Gastroesophageal sphincter (tissue), 4 donors: ENCODE measurements at regions not wholly inside any gene's neighbourhood (a gene's known extent, or its start where the extent isn't known, plus 50 kb on each side); places are given as distances from the start of the nearest gene placed in this dataset.

Experiments used
- ATAC-seq: fragments of 150-250 bp; one replicate; pipeline ENCODE4 v1.9.1; 2016; ENCODE audit warnings: mild to moderate bottlenecking, moderate library complexity
- H3K27ac ChIP-seq, 4 donors: fragments of 200-600 bp; sonication (generic) in 3 of 4; 1 replicate in 3 of 4; 2 replicates in 1 of 4; pipeline ENCODE4 v1.5.1; 2016 to 2019
- H3K27me3 ChIP-seq: fragments of 200-600 bp; sonication (generic); one replicate; pipeline ENCODE4 v1.5.1; 2019
- H3K36me3 ChIP-seq, 2 donors: fragments of 200-600 bp; sonication (generic); one replicate each; pipeline ENCODE4 v1.5.1; 2019; ENCODE audit warnings: control low read depth in 1 of 2
- H3K4me1 ChIP-seq, 3 donors: fragments of 200-600 bp; sonication (generic); 1 replicate in 2 of 3; 2 replicates in 1 of 3; pipeline ENCODE4 v1.5.1; 2016 to 2019; ENCODE audit warnings: control low read depth in 2 of 3
- H3K4me3 ChIP-seq, 2 donors: fragments of 200-600 bp; sonication (generic); one replicate each; pipeline ENCODE4 v1.5.1; 2019; ENCODE audit warnings: mild to moderate bottlenecking in 1 of 2, moderate library complexity in 1 of 2
- H3K9me3 ChIP-seq, 3 donors: fragments of 200-600 bp; sonication (generic); one replicate each; pipeline ENCODE4 v1.5.1; 2017 to 2019; ENCODE audit warnings: control low read depth in 2 of 3
- EP300 ChIP-seq: sonication (generic); formaldehyde crosslinking; IDR thresholded peaks from one replicate; pipeline ENCODE4 v1.6.1; 2017; ENCODE audit warnings: antibody characterized with exemption, mild to moderate bottlenecking
- POLR2A ChIP-seq, 2 donors: fragments of 450-650 bp; IDR thresholded peaks; one replicate each; pipeline ENCODE4 v1.6.1; 2017; ENCODE audit warnings: antibody characterized with exemption in 2 of 2, mild to moderate bottlenecking in 2 of 2, moderate library complexity in 1 of 2
- POLR2AphosphoS5 ChIP-seq: sonication (generic); formaldehyde crosslinking; IDR thresholded peaks from one replicate; pipeline ENCODE4 v1.6.1; 2017; ENCODE audit warnings: antibody characterized with exemption
- WGBS, 2 donors: methylation state at CpG; one replicate each; pipeline ENCODE4 v1.1.5; 2018; ENCODE audit warnings: low coverage in 1 of 2; 5-methylcytosine and 5-hydroxymethylcytosine counted together
- TF ChIP-seq, protein P1 (sequence below), 4 experiments: fragments of 200-600 bp in 2 of 4; fragments of 450-650 bp in 2 of 4; sonication (generic) in 1 of 4; IDR thresholded peaks; one replicate each; pipeline ENCODE4 v1.5.1; 2017 to 2019; ENCODE audit warnings: antibody characterized with exemption in 4 of 4, mild to moderate bottlenecking in 2 of 4, moderate library complexity in 2 of 4

DNA sequence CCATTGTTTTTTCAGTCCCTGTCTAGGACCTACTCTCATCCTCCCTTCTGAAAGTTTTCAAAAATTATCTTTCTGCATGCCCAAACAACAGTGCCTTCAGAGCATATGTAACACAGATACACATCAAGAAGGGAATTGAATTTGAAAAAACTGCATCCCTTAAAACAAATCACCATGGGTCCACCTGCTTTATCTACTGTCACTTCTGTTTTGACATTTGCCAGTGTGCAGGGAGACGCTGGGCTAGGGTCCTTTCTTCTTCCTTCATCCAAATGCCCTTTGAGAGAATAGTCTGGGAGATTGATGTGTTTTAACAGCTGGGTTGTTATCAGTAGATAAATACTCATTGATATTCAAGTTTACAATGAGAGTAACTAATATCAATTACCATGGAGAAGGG lies 1630.1 kb downstream of the MAT2B start:
- H3K27ac ChIP-seq: no peak overlapping the region
- no peak overlapping the region for H3K4me3 ChIP-seq
- no peaks in the 10 kb centered on the region for H3K9me3 ChIP-seq
- TF ChIP-seq EP300 (no peak), POLR2AphosphoS5 (no peak), POLR2A (IDR thresholded peaks at IDR 0.05) (no peak)
- TF ChIP-seq, protein P1, sequence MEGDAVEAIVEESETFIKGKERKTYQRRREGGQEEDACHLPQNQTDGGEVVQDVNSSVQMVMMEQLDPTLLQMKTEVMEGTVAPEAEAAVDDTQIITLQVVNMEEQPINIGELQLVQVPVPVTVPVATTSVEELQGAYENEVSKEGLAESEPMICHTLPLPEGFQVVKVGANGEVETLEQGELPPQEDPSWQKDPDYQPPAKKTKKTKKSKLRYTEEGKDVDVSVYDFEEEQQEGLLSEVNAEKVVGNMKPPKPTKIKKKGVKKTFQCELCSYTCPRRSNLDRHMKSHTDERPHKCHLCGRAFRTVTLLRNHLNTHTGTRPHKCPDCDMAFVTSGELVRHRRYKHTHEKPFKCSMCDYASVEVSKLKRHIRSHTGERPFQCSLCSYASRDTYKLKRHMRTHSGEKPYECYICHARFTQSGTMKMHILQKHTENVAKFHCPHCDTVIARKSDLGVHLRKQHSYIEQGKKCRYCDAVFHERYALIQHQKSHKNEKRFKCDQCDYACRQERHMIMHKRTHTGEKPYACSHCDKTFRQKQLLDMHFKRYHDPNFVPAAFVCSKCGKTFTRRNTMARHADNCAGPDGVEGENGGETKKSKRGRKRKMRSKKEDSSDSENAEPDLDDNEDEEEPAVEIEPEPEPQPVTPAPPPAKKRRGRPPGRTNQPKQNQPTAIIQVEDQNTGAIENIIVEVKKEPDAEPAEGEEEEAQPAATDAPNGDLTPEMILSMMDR (IDR thresholded peaks at IDR 0.05): no peak
- peaks cover 0 to 13% (median 0%) of the 10 kb centered on the region in 3 donors for H3K4me1 ChIP-seq
- 71% methylated on average over 1 of the region's 1 CpG; no CpG with 5 or more reads in 1 of the 2 donors for WGBS, 2 donors
- H3K36me3 ChIP-seq: no peaks in the 10 kb centered on the region
- ATAC-seq: no peak
- H3K27me3 ChIP-seq: no peaks in the 10 kb centered on the region

DNA sequence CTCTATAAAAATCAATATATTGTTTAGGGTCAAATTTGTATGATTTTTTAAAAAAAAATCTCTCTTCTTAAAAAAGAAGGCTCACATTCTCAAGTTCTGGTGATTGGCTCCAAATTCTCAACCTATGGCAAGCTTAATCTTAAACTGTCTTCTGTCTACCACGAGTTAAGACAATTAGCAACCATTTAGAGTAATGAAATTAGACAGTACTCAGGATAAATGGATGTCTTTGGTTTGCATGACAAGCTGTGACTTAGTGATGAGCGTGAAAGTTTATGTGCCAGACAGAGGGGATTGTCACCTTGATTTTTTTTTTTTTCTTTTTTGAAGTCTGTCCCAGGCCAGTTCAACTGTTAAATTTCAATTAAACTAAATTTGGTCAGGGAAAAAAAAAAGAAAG lies 1632.3 kb downstream of the MAT2B start:
- Histone ChIP-seq H3K36me3 (no peaks in the 10 kb centered on the region), H3K9me3 (no peaks in the 10 kb centered on the region), H3K27ac (no peak overlapping the region), H3K27me3 (no peaks in the 10 kb centered on the region), H3K4me1 (peaks cover 0 to 19% (median 0%) of the 10 kb centered on the region in 3 donors), H3K4me3 (no peak overlapping the region)
- TF ChIP-seq POLR2A (IDR thresholded peaks at IDR 0.05) (no peak), EP300 (no peak), POLR2AphosphoS5 (no peak)
- TF ChIP-seq, protein P1 (IDR thresholded peaks at IDR 0.05): no peak
- 17 to 32% methylated on average over 2 of the region's 2 CpGs for WGBS, 2 donors
- ATAC-seq: no peak

DNA sequence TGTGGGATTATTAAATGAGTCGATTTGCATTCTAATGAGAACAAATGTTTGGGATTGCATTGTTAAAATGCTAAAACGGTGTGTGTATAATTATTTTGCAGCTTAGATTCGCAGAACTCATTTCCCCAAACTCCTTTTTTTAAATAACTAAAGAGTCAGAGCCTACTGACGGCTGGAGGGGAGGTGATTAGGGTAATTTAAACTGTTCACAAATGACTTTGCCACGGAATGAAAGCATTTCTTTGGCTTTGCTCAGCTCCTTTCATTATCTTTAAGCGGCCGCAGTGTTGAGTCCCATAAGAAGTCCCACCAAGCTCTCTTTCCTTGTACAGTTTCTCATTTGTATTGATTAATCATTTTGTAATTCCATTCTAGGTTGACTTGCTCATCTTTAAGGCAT lies 1632.8 kb downstream of the MAT2B start:
- no peaks in the 10 kb centered on the region for H3K36me3 ChIP-seq
- ATAC-seq: no peak
- H3K4me3 ChIP-seq: no peak overlapping the region
- TF ChIP-seq, protein P1 (IDR thresholded peaks at IDR 0.05): no peak
- no peak for TF ChIP-seq POLR2A (IDR thresholded peaks at IDR 0.05)
- TF ChIP-seq EP300: no peak
- no peak for TF ChIP-seq POLR2AphosphoS5
- H3K27me3 ChIP-seq: no peaks in the 10 kb centered on the region
- WGBS, 2 donors: 17 to 31% methylated on average over 7 of the region's 7 CpGs
- peak overlapping the region in 1 of 4 donors; percentile 25 for H3K27ac ChIP-seq
- no peaks in the 10 kb centered on the region for H3K9me3 ChIP-seq
- peaks cover 0 to 19% (median 0%) of the 10 kb centered on the region in 3 donors for H3K4me1 ChIP-seq

DNA sequence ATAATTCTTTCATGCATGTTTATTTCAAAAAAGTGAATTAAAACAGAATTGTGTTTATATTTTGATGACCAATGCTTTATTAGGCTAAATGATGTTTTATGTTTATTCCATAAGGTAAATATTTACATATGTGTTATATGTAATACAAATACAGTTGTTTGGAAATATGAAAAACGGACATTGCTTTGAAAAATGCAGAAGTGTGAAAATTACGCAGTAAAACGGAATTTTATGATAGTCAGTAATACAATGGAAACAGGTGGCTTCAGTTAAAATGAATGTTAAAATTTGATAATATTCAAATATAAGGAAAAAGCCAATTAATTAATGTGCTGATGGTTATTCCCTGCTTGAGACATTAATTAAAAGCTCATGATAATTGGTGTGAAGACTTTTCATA lies 1633.8 kb downstream of the MAT2B start:
- no peaks in the 10 kb centered on the region for H3K9me3 ChIP-seq
- TF ChIP-seq EP300: no peak
- no peak for ATAC-seq
- no peaks in the 10 kb centered on the region for H3K36me3 ChIP-seq
- 69 to 87% methylated on average over 3 of the region's 3 CpGs for WGBS, 2 donors
- no peak overlapping the region for H3K27ac ChIP-seq
- no peaks in the 10 kb centered on the region for H3K27me3 ChIP-seq
- no peak overlapping the region for H3K4me3 ChIP-seq
- peaks cover 0 to 19% (median 0%) of the 10 kb centered on the region in 3 donors for H3K4me1 ChIP-seq

DNA sequence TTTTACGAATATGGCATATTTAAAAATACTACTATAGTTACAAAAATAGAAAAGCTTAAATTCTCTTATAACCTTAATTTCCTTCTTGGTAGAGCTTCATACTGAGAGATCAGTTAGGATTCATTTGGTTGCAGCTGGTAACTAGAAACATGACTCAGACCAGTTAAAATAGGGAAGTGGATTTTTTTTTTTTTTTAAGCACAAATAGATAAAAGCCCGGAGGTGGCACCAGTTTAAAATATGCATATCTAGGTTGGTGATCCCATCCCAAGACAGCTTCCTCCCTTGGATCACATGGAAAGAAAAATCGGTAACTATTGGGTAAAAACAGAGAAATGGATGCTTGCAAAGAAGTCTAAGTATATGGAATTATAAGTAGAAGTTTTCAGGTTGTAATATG lies 1634.3 kb downstream of the MAT2B start:
- Histone ChIP-seq H3K27me3 (no peaks in the 10 kb centered on the region), H3K9me3 (no peaks in the 10 kb centered on the region), H3K36me3 (no peaks in the 10 kb centered on the region), H3K27ac (no peak overlapping the region), H3K4me3 (no peak overlapping the region), H3K4me1 (peaks cover 0 to 19% (median 0%) of the 10 kb centered on the region in 3 donors)
- 65 to 82% methylated on average over 3 of the region's 3 CpGs for WGBS, 2 donors
- no peak for TF ChIP-seq POLR2A (IDR thresholded peaks at IDR 0.05)
- TF ChIP-seq POLR2AphosphoS5: no peak
- TF ChIP-seq, protein P1 (IDR thresholded peaks at IDR 0.05): no peak
- TF ChIP-seq EP300: no peak
- no peak for ATAC-seq

DNA sequence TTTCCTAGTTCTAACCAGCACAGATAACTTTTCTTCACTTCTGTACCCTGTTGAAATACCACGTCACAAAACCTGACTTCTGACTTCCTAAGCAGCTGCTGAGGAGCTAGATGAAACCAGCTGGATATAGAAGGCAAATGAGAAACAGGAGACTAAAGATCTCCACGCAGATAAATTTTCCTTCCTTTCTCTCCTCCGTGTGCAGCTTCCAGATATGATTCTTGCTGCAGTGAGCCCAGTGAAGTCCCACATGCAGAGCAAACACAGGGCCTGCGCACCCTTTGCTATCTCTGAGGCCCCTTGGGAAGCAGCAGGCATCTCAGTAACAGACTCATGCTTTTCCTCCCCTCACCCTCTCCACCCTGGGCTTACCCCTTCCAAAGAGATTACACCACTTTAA lies 1638.3 kb downstream of the MAT2B start:
- TF ChIP-seq POLR2AphosphoS5: no peak
- no peak for TF ChIP-seq EP300
- no peak for TF ChIP-seq POLR2A (IDR thresholded peaks at IDR 0.05)
- TF ChIP-seq, protein P1 (IDR thresholded peaks at IDR 0.05): no peak
- Histone ChIP-seq H3K4me1 (peaks cover 0 to 9% (median 0%) of the 10 kb centered on the region in 3 donors), H3K9me3 (no peaks in the 10 kb centered on the region), H3K27ac (no peak overlapping the region), H3K36me3 (no peaks in the 10 kb centered on the region), H3K4me3 (no peak overlapping the region), H3K27me3 (no peaks in the 10 kb centered on the region)
- WGBS, 2 donors: 30 to 35% methylated on average over 4 of the region's 4 CpGs
- ATAC-seq: no peak
